ENCODE measurements at regions not wholly inside any gene's neighbourhood (a gene's known extent, or its start where the extent isn't known, plus 50 kb on each side); places are given as distances from the start of the nearest gene placed in this dataset.
"Not testable (repeated sequence)": the region's sequence is repeated elsewhere in the genome, so short reads cannot be mapped to it uniquely, and the experiment has no call there.

DNA sequence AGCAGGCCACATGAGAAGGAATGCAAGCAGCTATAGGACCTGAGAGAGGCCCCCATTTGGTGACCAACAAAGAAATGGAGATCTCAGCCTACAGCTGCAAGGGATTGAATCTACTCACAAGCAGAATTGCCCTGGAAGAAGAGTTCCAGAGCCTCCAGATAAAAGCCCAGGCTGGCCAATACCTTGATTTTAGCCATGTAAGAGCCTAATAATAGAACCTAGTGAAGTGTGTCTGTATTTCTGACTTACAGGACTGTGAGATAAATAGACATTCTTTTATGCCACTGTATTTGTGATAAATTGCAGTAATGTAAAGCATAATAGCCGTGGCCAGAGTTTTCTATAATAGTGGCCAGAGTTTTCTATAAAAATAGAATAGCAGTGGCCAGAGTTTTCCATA lies 254.6 kb downstream of the PYDC2 start:
- Mint-ChIP-seq H3K4me3 (no peak overlapping the region), H3K27me3 (ENCODE audit: low read depth) (no peaks in the 10 kb centered on the region), H3K9me3 (peaks cover 1% of the 10 kb centered on the region), H3K27ac (no peak overlapping the region), H3K4me1 (ENCODE audit: low read depth) (no peaks in the 10 kb centered on the region), H3K36me3 (ENCODE audit: low read depth) (no peaks in the 10 kb centered on the region)
- no peak for DNase-seq
- CTCF ChIA-PET: no interaction called here
- intact Hi-C loops (cut with micrococcal nuclease): no loop called here

DNA sequence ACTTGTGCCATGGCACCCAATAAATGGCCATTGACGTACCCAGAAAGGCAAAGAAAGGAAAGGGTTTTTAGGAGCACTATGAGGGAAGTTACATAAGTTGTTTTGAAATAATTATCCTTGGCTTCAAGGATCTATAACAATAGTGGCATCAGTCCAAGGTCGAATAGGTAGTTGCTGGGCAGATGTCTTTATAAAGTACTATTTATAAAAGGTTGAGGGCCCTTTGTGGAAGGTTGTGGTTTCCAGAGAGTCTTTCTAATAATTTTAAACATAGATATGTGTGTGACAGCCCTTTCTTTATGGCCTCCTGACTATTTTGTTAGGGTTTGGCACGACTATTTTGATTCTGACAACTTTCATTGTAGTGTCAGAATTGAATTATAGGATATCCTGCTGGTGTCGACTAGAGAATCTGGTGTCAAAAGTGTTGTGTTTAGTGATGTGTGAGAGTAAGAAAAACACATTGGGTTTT lies 260.5 kb downstream of the PYDC2 start:
- intact Hi-C loops (cut with micrococcal nuclease): no loop called here
- H3K4me1 Mint-ChIP-seq (ENCODE audit: low read depth): no peaks in the 10 kb centered on the region

DNA sequence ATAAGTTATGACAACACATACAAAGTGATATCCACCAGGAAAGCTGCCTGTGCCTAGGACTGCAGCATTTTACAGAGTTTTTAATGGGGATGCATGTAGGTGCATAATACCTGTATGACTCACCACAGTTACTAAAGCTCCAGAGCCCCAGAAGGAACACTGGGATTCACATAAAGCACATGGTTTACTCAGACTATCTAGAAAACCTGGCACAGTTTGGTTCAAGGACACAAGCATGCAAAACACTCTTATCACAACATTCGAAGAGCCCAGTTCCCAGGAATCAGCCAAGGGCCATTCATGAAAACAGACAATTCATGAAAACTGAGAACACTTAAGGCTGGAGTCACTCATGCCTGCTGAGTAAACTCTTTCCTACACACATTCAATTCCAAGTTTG lies 261.0 kb downstream of the PYDC2 start:
- intact Hi-C loops (cut with micrococcal nuclease): no loop called here
- no peaks in the 10 kb centered on the region for H3K9me3 Mint-ChIP-seq
- no peaks in the 10 kb centered on the region for H3K27me3 Mint-ChIP-seq (ENCODE audit: low read depth)
- DNase-seq: no peak
- H3K27ac Mint-ChIP-seq: no peak overlapping the region
- CTCF ChIA-PET: no interaction called here
- H3K4me1 Mint-ChIP-seq (ENCODE audit: low read depth): no peaks in the 10 kb centered on the region
- H3K36me3 Mint-ChIP-seq (ENCODE audit: low read depth): no peaks in the 10 kb centered on the region
- no peak overlapping the region for H3K4me3 Mint-ChIP-seq

More for the DNA sequence above, 260.5 kb downstream of the PYDC2 start:
- Mint-ChIP-seq H3K4me3 (no peak overlapping the region), H3K27ac (no peak overlapping the region), H3K9me3 (no peaks in the 10 kb centered on the region), H3K27me3 (ENCODE audit: low read depth) (no peaks in the 10 kb centered on the region), H3K36me3 (ENCODE audit: low read depth) (no peaks in the 10 kb centered on the region)
- CTCF ChIA-PET: no interaction called here
- DNase-seq: no peak

DNA sequence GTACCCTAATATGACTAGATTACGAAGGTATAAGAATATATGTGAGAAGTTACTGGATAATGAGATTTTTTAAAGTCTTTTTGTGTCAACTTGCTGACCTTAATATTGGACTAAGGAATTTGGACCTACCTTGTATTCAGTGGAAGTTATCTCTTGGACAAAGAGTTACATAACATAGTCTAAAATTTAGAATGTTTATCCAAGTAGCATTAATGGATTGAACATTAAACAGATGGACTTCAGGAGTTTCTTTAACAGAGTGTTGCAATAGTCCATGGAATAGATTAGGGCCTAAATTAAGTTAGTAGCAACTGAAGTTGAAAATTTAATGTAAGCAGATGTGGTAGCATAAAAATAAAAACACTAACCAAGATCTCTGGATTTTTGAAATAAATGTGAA lies 266.4 kb downstream of the PYDC2 start:
- Mint-ChIP-seq H3K4me3 (no peak overlapping the region), H3K4me1 (ENCODE audit: low read depth) (no peaks in the 10 kb centered on the region), H3K36me3 (ENCODE audit: low read depth) (no peaks in the 10 kb centered on the region), H3K9me3 (no peaks in the 10 kb centered on the region), H3K27ac (no peak overlapping the region), H3K27me3 (ENCODE audit: low read depth) (no peaks in the 10 kb centered on the region)
- intact Hi-C loops (cut with micrococcal nuclease): no loop called here
- DNase-seq: no peak
- CTCF ChIA-PET: no interaction called here

DNA sequence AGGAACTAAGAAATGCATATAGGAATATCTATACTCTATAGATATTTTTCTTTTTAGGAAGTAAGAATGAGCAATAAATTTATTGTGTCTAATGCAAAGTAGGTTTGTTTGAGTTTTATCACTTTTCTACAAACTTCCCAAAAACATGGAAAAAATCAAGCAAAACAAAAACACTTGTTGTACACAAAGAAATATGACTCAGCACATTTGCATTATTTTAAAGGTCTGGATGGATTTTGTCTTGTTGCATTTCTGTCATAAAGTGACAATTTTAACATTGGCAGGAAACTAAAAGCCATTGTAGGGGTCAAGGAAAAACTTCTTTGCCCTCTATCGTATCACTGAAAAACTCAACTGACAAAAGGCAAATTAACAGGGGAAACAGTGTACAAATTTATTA lies 267.2 kb downstream of the PYDC2 start:
- DNase-seq: no peak
- no peaks in the 10 kb centered on the region for H3K36me3 Mint-ChIP-seq (ENCODE audit: low read depth)
- CTCF ChIA-PET: no interaction called here
- H3K9me3 Mint-ChIP-seq: no peaks in the 10 kb centered on the region
- intact Hi-C loops (cut with micrococcal nuclease): no loop called here
- no peak overlapping the region for H3K27ac Mint-ChIP-seq
- H3K4me1 Mint-ChIP-seq (ENCODE audit: low read depth): no peaks in the 10 kb centered on the region
- H3K27me3 Mint-ChIP-seq (ENCODE audit: low read depth): no peaks in the 10 kb centered on the region
- no peak overlapping the region for H3K4me3 Mint-ChIP-seq

DNA sequence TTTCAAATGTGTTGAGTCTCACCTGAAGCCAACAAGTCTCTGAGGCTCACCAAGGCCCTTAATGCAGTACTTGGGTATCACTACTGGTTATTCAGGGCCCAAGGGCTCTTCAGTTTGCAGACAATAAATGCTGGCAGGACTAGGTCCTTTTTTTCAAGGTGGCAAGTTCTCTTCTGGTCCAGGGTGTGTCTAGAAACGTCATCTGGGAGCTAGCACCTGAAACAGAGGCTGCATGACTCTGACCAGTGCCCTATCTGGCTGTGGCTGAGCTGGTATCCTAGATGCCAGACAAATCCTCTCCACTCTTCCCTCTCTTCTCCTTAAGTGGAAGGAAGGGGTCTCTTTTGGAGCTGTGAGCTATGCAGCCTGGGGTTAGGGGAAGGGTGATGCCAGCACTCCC lies 276.8 kb downstream of the PYDC2 start:
- DNase-seq: no peak
- CTCF ChIA-PET: no interaction called here
- intact Hi-C loops (cut with micrococcal nuclease): no loop called here
- Mint-ChIP-seq H3K36me3 (ENCODE audit: low read depth) (no peaks in the 10 kb centered on the region), H3K27ac (no peak overlapping the region), H3K4me1 (ENCODE audit: low read depth) (no peaks in the 10 kb centered on the region), H3K27me3 (ENCODE audit: low read depth) (no peaks in the 10 kb centered on the region), H3K9me3 (peaks cover 5% of the 10 kb centered on the region), H3K4me3 (no peak overlapping the region)

DNA sequence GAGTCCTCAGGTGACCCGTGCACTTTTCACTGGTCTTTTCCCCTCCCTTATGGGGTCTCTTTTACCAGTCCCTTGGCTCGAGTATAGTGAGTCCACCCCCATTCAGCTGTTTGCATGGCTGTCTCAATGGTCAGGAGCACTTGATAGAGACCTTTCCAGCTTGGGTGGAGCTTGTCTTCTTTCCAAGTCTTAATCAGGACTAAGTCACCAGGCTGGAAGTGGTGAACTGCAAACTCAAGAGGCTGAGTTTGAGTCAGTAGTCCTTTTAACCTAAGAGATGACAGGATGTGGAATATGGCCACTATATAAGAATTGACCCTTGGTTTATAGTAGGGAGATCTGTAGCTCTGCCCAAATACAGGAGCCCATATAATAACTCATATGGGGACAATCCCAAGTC lies 279.7 kb downstream of the PYDC2 start:
- Mint-ChIP-seq H3K4me3 (no peak overlapping the region), H3K27ac (no peak overlapping the region), H3K27me3 (ENCODE audit: low read depth) (no peaks in the 10 kb centered on the region), H3K9me3 (peaks cover 6% of the 10 kb centered on the region), H3K36me3 (ENCODE audit: low read depth) (no peaks in the 10 kb centered on the region), H3K4me1 (ENCODE audit: low read depth) (no peaks in the 10 kb centered on the region)
- CTCF ChIA-PET: no interaction called here
- intact Hi-C loops (cut with micrococcal nuclease): no loop called here
- no peak for DNase-seq

DNA sequence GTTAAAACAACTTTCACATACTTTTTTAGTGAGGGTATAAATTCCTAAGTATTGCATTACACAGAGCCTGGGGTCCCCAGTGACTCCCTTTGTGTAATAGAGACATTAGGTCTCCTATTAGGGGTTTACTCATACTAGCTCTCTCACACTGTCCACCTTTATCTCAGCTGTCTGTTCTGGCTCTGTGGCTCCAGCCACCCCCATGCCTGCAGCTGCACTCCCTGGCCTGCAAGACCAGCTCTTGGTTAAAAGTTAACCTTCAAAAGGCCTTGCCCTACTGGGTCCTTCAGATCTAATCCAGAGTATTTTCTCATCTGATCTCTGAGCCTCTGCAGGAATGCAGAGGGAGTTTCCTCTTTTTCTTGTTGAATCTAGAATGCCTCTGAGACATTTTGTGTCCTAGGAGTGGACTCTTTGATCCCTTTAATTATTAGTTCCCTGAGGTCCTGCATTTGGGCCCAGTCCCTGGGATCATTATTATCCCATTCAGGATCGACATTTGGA lies 280.9 kb downstream of the PYDC2 start:
- H3K9me3 Mint-ChIP-seq; H3K4me3 Mint-ChIP-seq; H3K27ac Mint-ChIP-seq; CTCF ChIA-PET; H3K36me3 Mint-ChIP-seq (ENCODE audit: low read depth); H3K27me3 Mint-ChIP-seq (ENCODE audit: low read depth); H3K4me1 Mint-ChIP-seq (ENCODE audit: low read depth); intact Hi-C loops (cut with micrococcal nuclease); DNase-seq: not testable (repeated sequence)

DNA sequence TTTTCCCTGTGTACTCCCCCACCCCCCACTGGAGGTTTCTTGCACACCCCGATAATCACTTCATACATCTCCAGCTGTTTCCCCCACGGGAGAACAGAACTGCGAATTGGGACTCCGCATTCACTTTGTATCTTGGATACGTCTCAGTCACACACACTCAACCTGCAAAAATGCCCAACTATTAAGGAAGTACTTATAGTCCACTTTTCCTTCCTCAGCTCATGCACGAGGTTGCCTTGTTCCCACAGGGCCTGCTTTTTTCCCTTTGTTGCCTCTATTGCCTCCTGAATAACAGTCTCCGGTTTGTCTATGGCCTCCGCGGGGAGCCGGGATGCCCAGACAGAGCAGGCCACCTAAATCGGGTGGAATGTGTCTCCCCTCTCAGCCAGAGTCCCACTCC lies 282.3 kb downstream of the PYDC2 start:
- CTCF ChIA-PET: no interaction called here
- Mint-ChIP-seq H3K4me3 (no peak overlapping the region), H3K36me3 (ENCODE audit: low read depth) (no peaks in the 10 kb centered on the region), H3K27me3 (ENCODE audit: low read depth) (no peaks in the 10 kb centered on the region), H3K4me1 (ENCODE audit: low read depth) (no peaks in the 10 kb centered on the region), H3K9me3 (peaks cover 4% of the 10 kb centered on the region), H3K27ac (no peak overlapping the region)
- intact Hi-C loops (cut with micrococcal nuclease): no loop called here
- DNase-seq: no peak

DNA sequence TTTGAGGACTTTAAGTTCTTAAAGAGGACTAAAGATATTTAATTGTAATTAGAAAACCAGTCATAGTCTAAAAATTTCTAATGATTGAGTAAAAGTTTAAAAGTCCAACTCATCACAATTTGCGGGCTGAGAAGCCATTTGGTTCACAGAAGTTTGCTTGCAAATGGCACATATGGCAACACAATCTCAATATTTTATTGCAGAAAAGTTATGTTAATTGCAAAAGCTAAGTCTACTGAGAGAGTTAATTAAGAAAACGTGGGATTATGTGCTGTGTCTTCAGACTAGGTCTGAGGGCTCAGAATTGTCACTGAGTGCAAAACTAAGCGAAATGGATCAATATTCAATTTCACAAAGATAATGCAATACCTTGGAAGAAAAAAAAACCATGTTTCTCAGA lies 289.7 kb downstream of the PYDC2 start:
- no peak overlapping the region for H3K4me3 Mint-ChIP-seq
- CTCF ChIA-PET: no interaction called here
- intact Hi-C loops (cut with micrococcal nuclease): no loop called here
- no peaks in the 10 kb centered on the region for H3K27me3 Mint-ChIP-seq (ENCODE audit: low read depth)
- no peak for DNase-seq
- H3K4me1 Mint-ChIP-seq (ENCODE audit: low read depth): no peaks in the 10 kb centered on the region
- H3K36me3 Mint-ChIP-seq (ENCODE audit: low read depth): no peaks in the 10 kb centered on the region
- H3K9me3 Mint-ChIP-seq: peaks cover 3% of the 10 kb centered on the region
- H3K27ac Mint-ChIP-seq: no peak overlapping the region

DNA sequence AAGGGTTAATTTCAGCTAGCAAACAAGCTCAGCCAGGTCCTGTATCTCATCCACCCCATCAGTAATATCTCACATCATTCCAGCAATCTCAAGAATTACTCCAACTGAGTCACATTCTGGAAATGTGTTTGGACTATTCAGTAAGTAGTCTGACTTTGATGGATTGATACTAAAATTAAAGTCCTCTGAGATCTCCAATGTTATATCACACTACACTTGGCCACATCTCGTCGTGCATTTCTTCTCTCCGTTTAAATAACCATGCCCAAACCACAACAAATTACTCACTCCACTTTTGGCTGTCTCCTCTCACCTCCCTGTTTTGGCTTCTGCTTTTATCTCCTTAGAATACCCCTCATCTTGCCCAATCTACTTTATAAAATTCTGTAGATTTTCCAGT lies 292.2 kb downstream of the PYDC2 start:
- no peak for DNase-seq

DNA sequence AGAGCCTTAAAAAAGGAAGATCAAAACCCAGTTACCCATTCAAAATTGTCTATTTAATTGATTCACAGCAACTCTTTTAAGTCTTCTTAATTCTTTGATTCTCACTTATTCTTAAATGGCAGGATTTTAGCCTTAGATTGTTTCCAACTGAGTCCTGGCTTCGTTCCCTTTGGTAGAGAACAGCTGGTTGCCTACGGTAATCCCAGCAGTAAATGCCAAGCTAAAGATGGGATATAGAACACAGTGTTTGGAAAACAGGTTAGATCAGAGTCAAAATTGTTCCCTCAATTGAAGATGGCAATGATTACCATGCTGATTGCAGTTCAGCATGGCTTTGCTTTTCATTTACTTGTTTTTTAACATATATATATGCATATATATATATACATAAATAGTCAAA lies 300.9 kb downstream of the PYDC2 start:
- DNase-seq: no peak
- intact Hi-C loops (cut with micrococcal nuclease): no loop called here
- Mint-ChIP-seq H3K9me3 (peaks cover 1% of the 10 kb centered on the region), H3K27me3 (ENCODE audit: low read depth) (no peaks in the 10 kb centered on the region), H3K4me1 (ENCODE audit: low read depth) (no peaks in the 10 kb centered on the region), H3K27ac (no peak overlapping the region), H3K36me3 (ENCODE audit: low read depth) (no peaks in the 10 kb centered on the region), H3K4me3 (no peak overlapping the region)
- CTCF ChIA-PET: no interaction called here

More for the DNA sequence above, 292.2 kb downstream of the PYDC2 start:
- no peak overlapping the region for H3K27ac Mint-ChIP-seq
- no peak overlapping the region for H3K4me3 Mint-ChIP-seq
- H3K9me3 Mint-ChIP-seq: peaks cover 3% of the 10 kb centered on the region
- no peaks in the 10 kb centered on the region for H3K4me1 Mint-ChIP-seq (ENCODE audit: low read depth)
- no peaks in the 10 kb centered on the region for H3K27me3 Mint-ChIP-seq (ENCODE audit: low read depth)
- intact Hi-C loops (cut with micrococcal nuclease): no loop called here
- CTCF ChIA-PET: no interaction called here
- H3K36me3 Mint-ChIP-seq (ENCODE audit: low read depth): no peaks in the 10 kb centered on the region

DNA sequence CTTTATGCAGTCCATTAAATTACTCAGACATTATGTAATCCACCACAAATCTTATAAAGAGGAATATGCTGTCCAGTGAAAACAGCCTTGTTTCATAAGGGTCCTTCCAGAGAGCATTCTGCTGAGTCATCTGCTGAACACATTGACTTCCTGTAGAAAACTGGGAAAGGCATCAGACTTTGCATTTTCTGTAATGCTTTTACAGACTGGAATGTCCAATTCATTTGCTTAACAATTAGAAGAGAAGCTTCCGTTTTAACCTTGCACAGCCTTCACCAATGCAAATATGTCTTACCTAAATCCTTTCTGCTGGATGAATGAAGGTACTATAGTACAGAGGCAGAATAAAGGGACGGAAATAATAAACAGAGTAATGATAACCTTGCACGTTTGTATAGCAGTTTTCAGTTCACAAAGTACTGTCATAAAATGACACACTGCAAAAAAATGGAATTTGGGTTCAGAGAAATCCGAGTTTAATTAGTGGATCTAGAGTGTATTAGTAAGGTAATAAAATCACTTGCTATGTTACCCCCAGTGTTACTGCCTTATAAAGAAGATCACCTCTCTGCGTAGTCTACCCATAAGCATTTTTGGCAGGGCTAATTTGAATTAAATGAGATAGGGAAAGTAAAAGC lies 301.5 kb downstream of the PYDC2 start:
- Mint-ChIP-seq H3K4me3 (no peak overlapping the region), H3K36me3 (ENCODE audit: low read depth) (no peaks in the 10 kb centered on the region)

More for the DNA sequence above, 301.5 kb downstream of the PYDC2 start:
- no peak overlapping the region for H3K27ac Mint-ChIP-seq
- intact Hi-C loops (cut with micrococcal nuclease): no loop called here
- no peaks in the 10 kb centered on the region for H3K27me3 Mint-ChIP-seq (ENCODE audit: low read depth)
- CTCF ChIA-PET: no interaction called here
- no peaks in the 10 kb centered on the region for H3K4me1 Mint-ChIP-seq (ENCODE audit: low read depth)
- H3K9me3 Mint-ChIP-seq: peaks cover 1% of the 10 kb centered on the region
- DNase-seq: no peak
